ENCODE measurements at regions not wholly inside any gene's neighbourhood (a gene's known extent, or its start where the extent isn't known, plus 50 kb on each side); places are given as distances from the start of the nearest gene placed in this dataset.

GRCh38 chr2:160639472-160639871, 145.9 kb upstream of the RBMS1 start:
- H3K4me3 Mint-ChIP-seq (ENCODE audit: unreplicated experiment) = no peak overlapping the region
- no peak for DNase-seq

GRCh38 chr2:160646684-160647444, 153.3 kb upstream of the RBMS1 start:
- H3K9me3 Mint-ChIP-seq (ENCODE audit: unreplicated experiment) = peaks cover 3% of the 10 kb centered on the region
- no peaks in the 10 kb centered on the region for H3K36me3 Mint-ChIP-seq (ENCODE audit: unreplicated experiment)
- DNase-seq = no peak
- H3K4me1 Mint-ChIP-seq (ENCODE audit: low read depth, unreplicated experiment) = no peaks in the 10 kb centered on the region
- H3K27me3 Mint-ChIP-seq (ENCODE audit: unreplicated experiment) = peaks cover 2% of the 10 kb centered on the region
- TF ChIP-seq CTCF (IDR thresholded peaks at IDR 0.05; ENCODE audit: partially characterized antibody, unreplicated experiment) = no peak
- H3K4me3 Mint-ChIP-seq (ENCODE audit: unreplicated experiment) = no peak overlapping the region
- no peak overlapping the region for H3K27ac Mint-ChIP-seq (ENCODE audit: unreplicated experiment)

More at GRCh38 chr2:160639472-160639871, 145.9 kb upstream of the RBMS1 start:
- no peaks in the 10 kb centered on the region for H3K27me3 Mint-ChIP-seq (ENCODE audit: unreplicated experiment)
- H3K9me3 Mint-ChIP-seq (ENCODE audit: unreplicated experiment) = peaks cover 3% of the 10 kb centered on the region
- TF ChIP-seq CTCF (IDR thresholded peaks at IDR 0.05; ENCODE audit: partially characterized antibody, unreplicated experiment) = no peak
- H3K36me3 Mint-ChIP-seq (ENCODE audit: unreplicated experiment) = peaks cover 13% of the 10 kb centered on the region
- H3K4me1 Mint-ChIP-seq (ENCODE audit: low read depth, unreplicated experiment) = no peaks in the 10 kb centered on the region
- H3K27ac Mint-ChIP-seq (ENCODE audit: unreplicated experiment) = no peak overlapping the region

- Mint-ChIP-seq H3K9me3 (ENCODE audit: unreplicated experiment) (peaks cover 3% of the 10 kb centered on the region), H3K27me3 (ENCODE audit: unreplicated experiment) (peaks cover 3% of the 10 kb centered on the region), H3K27ac (ENCODE audit: unreplicated experiment) (no peak overlapping the region), H3K4me3 (ENCODE audit: unreplicated experiment) (no peak overlapping the region), H3K36me3 (ENCODE audit: unreplicated experiment) (no peaks in the 10 kb centered on the region), H3K4me1 (ENCODE audit: low read depth, unreplicated experiment) (no peaks in the 10 kb centered on the region)
- no peak for TF ChIP-seq CTCF (IDR thresholded peaks at IDR 0.05; ENCODE audit: partially characterized antibody, unreplicated experiment)
- DNase-seq = no peak
These were observed 154.5 kb upstream of the RBMS1 start for GRCh38 chr2:160647967-160648685.

GRCh38 chr2:160649698-160650097, 156.1 kb upstream of the RBMS1 start:
- no peak for DNase-seq
- Mint-ChIP-seq H3K9me3 (ENCODE audit: unreplicated experiment) (peaks cover 3% of the 10 kb centered on the region), H3K36me3 (ENCODE audit: unreplicated experiment) (no peaks in the 10 kb centered on the region), H3K4me1 (ENCODE audit: low read depth, unreplicated experiment) (no peaks in the 10 kb centered on the region), H3K4me3 (ENCODE audit: unreplicated experiment) (no peak overlapping the region), H3K27me3 (ENCODE audit: unreplicated experiment) (peaks cover 3% of the 10 kb centered on the region), H3K27ac (ENCODE audit: unreplicated experiment) (no peak overlapping the region)
- TF ChIP-seq CTCF (IDR thresholded peaks at IDR 0.05; ENCODE audit: partially characterized antibody, unreplicated experiment) = no peak

Data from glutamatergic neuron (in vitro differentiated cells).